Nephron progenitor cell (in vitro differentiated cells): ENCODE measurements at regions not wholly inside any gene's neighbourhood (a gene's known extent, or its start where the extent isn't known, plus 50 kb on each side); places are given as distances from the start of the nearest gene placed in this dataset.
A peak's percentile ranks its signal among the peaks of the same experiment; 100 is the strongest.

Experiments
- DNase-seq: peaks from one replicate; pipeline ENCODE4 v3.0.0; 2021
- H3K27ac Mint-ChIP-seq: 2 replicates; pipeline ENCODE4 v1.8.0; 2021; ENCODE audit warnings: mild to moderate bottlenecking, moderate library complexity, mixed read lengths
- H3K27me3 Mint-ChIP-seq: 2 replicates; pipeline ENCODE4 v1.8.0; 2021; ENCODE audit warnings: mild to moderate bottlenecking, low read depth, mixed read lengths; ENCODE audit not compliant: poor library complexity
- H3K36me3 Mint-ChIP-seq: 2 replicates; pipeline ENCODE4 v1.8.0; 2021; ENCODE audit warnings: low read depth, mixed read lengths
- H3K4me1 Mint-ChIP-seq: 2 replicates; pipeline ENCODE4 v1.8.0; 2021; ENCODE audit warnings: mixed read lengths
- H3K4me3 Mint-ChIP-seq: 2 replicates; pipeline ENCODE4 v1.8.0; 2021; ENCODE audit warnings: mild to moderate bottlenecking, moderate library complexity, mixed read lengths
- H3K9me3 Mint-ChIP-seq: 2 replicates; pipeline ENCODE4 v1.8.0; 2021; ENCODE audit warnings: mild to moderate bottlenecking, moderate library complexity, mixed read lengths
- CTCF ChIP-seq: fragments of 200-600 bp; sonication (generic); IDR thresholded peaks from 2 replicates; pipeline ENCODE4 v1.5.0; 2021; ENCODE audit warnings: antibody characterized with exemption

GRCh38 chr11:128069665-128070064, 517.7 kb downstream of the ETS1 start:
- Mint-ChIP-seq H3K4me1 (peaks cover 22% of the 10 kb centered on the region), H3K36me3 (peaks cover 32% of the 10 kb centered on the region), H3K27me3 (no peaks in the 10 kb centered on the region), H3K27ac (no peak overlapping the region), H3K4me3 (no peak overlapping the region), H3K9me3 (peaks cover 47% of the 10 kb centered on the region)
- DNase-seq: no peak
- no peak for TF ChIP-seq CTCF

GRCh38 chr11:128067780-128068179, 519.6 kb downstream of the ETS1 start:
- no peak for DNase-seq
- Mint-ChIP-seq H3K4me1 (peaks cover 18% of the 10 kb centered on the region), H3K36me3 (peaks cover 48% of the 10 kb centered on the region), H3K27ac (no peak overlapping the region), H3K9me3 (peaks cover 61% of the 10 kb centered on the region), H3K27me3 (peaks cover 3% of the 10 kb centered on the region), H3K4me3 (no peak overlapping the region)
- TF ChIP-seq CTCF: no peak

GRCh38 chr11:128066399-128066798, 521.0 kb downstream of the ETS1 start:
- H3K4me3 Mint-ChIP-seq: no peak overlapping the region
- H3K27ac Mint-ChIP-seq: no peak overlapping the region
- H3K27me3 Mint-ChIP-seq: peaks cover 3% of the 10 kb centered on the region
- peaks cover 61% of the 10 kb centered on the region for H3K9me3 Mint-ChIP-seq
- TF ChIP-seq CTCF: no peak
- H3K36me3 Mint-ChIP-seq: peaks cover 48% of the 10 kb centered on the region
- no peak for DNase-seq
- peaks cover 6% of the 10 kb centered on the region for H3K4me1 Mint-ChIP-seq

- Mint-ChIP-seq H3K27me3 (peaks cover 7% of the 10 kb centered on the region), H3K9me3 (peaks cover 33% of the 10 kb centered on the region), H3K4me3 (no peak overlapping the region), H3K36me3 (peaks cover 26% of the 10 kb centered on the region), H3K27ac (no peak overlapping the region), H3K4me1 (peaks cover 13% of the 10 kb centered on the region)
- DNase-seq: peak; percentile 56
- no peak for TF ChIP-seq CTCF
Measured at GRCh38 chr11:128061281-128061871, 526.0 kb downstream of the ETS1 start.

- TF ChIP-seq CTCF: no peak
- Mint-ChIP-seq H3K9me3 (peaks cover 6% of the 10 kb centered on the region), H3K4me1 (peaks cover 21% of the 10 kb centered on the region), H3K27me3 (peaks cover 9% of the 10 kb centered on the region), H3K36me3 (peaks cover 6% of the 10 kb centered on the region), H3K27ac (no peak overlapping the region), H3K4me3 (no peak overlapping the region)
- no peak for DNase-seq
Measured at GRCh38 chr11:128058580-128059208, 528.7 kb downstream of the ETS1 start.
